GM13977 (cell line): ENCODE measurements at regions not wholly inside any gene's neighbourhood (a gene's known extent, or its start where the extent isn't known, plus 50 kb on each side); places are given as distances from the start of the nearest gene placed in this dataset.

Source experiments
- DNase-seq: peaks from one replicate; pipeline ENCODE4 v3.0.0; 2012; ENCODE audit warnings: low spot score
- in situ Hi-C: fragments of 300-500 bp; cut with MboI; formaldehyde crosslinking; loops from one replicate; pipeline ENCODE4 v1.12.0; 2022; ENCODE audit warnings: low sequenced_read_pairs, low pct_unique_long_range_greater_than_20kb, mixed read lengths, inconsistent platforms; ENCODE audit not compliant: unreplicated experiment
- TF ChIP-seq, protein P1 (sequence below): IDR thresholded peaks from 2 replicates; pipeline ENCODE4 v1.5.1; 2012; ENCODE audit warnings: mild to moderate bottlenecking, control low read depth; ENCODE audit not compliant: insufficient read depth; ENCODE audit errors: extremely low read depth, missing control alignments

DNA sequence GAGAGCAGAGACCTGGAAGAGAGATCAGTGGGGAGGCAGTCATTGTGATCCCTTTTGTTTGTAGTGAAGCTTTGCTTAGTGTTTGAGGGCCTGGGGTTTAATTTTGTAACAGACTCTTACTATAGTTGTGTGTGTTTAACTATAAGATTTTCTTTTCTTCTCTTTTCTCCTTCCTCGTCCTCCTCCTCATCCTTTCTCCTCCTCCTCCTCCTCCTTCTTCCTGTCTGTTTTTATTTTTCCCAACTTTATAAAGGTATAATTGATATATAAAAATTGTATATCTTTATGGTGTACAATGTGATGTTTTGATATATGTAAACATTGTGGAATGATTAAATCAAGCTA, 71.2 kb upstream of the MACF1 start:
- in situ Hi-C loops: no loop called here
- DNase-seq: no peak
- TF ChIP-seq, protein P1, sequence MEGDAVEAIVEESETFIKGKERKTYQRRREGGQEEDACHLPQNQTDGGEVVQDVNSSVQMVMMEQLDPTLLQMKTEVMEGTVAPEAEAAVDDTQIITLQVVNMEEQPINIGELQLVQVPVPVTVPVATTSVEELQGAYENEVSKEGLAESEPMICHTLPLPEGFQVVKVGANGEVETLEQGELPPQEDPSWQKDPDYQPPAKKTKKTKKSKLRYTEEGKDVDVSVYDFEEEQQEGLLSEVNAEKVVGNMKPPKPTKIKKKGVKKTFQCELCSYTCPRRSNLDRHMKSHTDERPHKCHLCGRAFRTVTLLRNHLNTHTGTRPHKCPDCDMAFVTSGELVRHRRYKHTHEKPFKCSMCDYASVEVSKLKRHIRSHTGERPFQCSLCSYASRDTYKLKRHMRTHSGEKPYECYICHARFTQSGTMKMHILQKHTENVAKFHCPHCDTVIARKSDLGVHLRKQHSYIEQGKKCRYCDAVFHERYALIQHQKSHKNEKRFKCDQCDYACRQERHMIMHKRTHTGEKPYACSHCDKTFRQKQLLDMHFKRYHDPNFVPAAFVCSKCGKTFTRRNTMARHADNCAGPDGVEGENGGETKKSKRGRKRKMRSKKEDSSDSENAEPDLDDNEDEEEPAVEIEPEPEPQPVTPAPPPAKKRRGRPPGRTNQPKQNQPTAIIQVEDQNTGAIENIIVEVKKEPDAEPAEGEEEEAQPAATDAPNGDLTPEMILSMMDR: no peak

DNA sequence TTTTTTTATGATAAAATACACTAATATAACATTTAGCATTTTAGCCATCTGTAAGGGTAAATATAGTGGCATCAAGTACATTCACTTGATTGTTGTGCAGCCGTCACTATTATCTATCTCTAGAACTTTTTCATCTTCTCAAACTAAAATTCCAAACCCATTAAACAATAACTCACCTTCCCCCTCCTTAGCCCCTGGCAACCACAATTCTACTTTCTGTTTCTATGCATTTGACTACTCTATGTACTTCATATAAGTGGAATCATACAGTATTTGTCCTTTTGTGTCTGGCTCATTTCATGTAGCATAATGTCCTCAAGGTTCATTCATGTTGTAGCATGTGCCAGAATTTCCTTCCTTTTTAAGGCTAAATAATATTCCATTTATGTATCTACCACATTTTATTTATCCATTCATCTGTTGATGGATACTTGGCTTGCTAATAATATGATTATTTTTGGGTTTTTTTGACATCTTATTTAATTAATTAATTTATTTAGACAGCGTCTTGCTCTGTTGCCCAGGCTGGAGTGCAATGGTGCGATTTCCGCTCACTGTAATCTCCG, 69.6 kb upstream of the MACF1 start:
- in situ Hi-C loops: no loop called here
- TF ChIP-seq, protein P1: no peak
- no peak for DNase-seq

DNA sequence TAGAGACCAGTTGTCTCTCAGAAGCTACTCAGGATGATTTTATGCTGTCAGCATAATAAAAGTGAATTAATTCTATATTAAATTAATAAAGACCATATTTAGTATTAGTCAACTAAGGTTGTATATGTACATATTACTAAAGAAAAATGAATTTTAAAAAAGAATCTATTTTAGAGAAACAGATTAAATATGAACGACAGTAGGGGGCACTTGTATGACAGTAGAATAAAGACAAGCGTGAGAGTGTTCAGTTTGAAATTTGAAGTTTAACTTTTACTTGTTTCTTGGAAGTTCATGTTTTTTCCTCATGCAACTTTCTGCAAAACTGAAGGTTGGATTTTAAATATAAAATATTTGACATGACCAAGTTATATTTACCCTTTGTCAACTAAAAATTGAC, 67.9 kb upstream of the MACF1 start:
- TF ChIP-seq, protein P1: no peak
- in situ Hi-C loops: no loop called here

DNA sequence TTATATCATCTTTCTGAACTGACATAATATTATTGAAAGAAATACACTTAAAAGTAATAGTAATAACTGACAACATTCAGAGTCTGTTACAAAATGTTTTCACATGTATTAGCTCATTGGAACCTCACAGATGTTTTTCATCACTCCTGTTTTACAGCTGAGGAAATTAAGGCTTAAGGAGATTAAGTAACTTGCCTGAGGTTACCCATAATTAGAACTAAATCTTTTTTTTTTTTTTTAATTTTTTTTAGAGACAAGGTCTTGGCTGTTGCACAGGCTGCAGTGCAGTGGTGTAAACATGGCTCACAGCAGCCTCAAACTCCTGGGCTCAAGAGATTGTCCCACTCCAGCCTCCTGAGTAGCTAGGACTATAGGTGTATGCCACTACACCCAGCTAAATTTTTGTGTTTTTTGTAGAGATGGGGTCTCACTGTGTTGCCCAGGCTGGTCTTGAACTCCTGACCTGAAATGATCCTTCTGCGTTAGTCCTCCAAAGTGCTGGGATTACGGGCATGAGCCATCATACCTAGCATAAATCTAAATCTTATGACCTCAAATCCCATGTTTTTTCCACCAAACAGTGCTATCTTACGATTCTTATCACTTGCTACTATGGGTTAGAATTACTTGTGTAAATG, 64.7 kb upstream of the MACF1 start:
- in situ Hi-C loops: no loop called here

More for the DNA sequence above, 67.9 kb upstream of the MACF1 start:
- no peak for DNase-seq

DNA sequence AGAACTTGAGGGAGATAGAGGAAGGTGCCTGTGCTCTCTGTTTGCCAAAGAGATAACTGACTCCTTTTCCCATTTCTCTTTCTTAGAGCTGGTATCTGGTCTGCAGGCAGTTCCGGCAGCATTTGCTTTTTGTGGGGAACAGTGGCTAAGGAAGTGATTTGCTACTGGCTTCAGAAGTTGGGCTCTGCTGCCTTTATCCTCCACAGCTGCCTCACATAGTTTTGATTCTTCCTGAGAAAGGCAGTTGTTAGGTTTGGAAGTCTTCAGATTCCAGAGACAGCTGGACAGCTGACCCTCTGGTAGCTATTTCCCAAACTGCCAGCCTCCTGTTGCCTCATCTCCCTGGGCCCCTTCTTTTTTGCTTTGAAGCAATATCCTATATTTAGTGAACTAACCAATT, 62.6 kb upstream of the MACF1 start:
- in situ Hi-C loops: no loop called here
- TF ChIP-seq, protein P1: no peak
- no peak for DNase-seq

More for the DNA sequence above, 64.7 kb upstream of the MACF1 start:
- no peak for DNase-seq
- TF ChIP-seq, protein P1: no peak

DNA sequence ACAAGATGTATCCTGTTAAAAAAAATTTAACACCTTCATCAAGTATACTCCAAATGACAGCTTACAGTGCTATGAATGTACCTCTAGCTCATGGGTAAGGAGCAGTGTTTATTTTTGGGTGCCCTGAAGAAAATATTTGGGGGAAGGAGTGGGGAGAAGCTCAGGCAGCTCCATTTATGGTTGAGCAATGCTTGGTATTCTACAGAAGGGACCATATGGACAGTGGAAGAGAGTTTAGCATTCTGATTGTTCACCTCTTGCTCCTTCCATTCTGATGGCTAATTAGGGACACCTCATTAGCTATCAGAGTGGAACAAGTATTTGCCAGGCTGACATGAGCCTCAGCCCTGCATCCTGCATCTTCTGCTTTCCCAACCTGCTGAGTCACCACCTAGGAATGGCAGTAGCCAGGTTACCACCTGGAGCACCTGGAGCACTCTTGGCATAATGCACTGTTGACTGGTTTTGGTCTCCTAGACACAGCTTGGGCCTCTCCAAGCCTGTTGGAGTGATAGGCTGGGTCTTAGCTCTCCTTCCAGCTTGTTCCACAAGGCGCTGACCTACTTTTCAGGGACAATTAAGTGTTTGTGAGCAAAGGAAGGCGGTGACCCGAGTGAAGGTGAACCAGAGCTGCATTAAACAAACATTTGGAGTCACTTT, 62.0 kb upstream of the MACF1 start:
- in situ Hi-C loops: no loop called here
- TF ChIP-seq, protein P1: no peak

More for the DNA sequence above, 62.0 kb upstream of the MACF1 start:
- DNase-seq: no peak
